HT-29 (cell line): ENCODE measurements at regions not wholly inside any gene's neighbourhood (a gene's known extent, or its start where the extent isn't known, plus 50 kb on each side); places are given as distances from the start of the nearest gene placed in this dataset.
"Not testable (repeated sequence)": the region's sequence is repeated elsewhere in the genome, so short reads cannot be mapped to it uniquely, and the experiment has no call there.

Source experiments
- DNase-seq: peaks from one replicate; pipeline ENCODE4 v3.0.0-alpha.2; 2015; ENCODE audit warnings: low spot score

DNA sequence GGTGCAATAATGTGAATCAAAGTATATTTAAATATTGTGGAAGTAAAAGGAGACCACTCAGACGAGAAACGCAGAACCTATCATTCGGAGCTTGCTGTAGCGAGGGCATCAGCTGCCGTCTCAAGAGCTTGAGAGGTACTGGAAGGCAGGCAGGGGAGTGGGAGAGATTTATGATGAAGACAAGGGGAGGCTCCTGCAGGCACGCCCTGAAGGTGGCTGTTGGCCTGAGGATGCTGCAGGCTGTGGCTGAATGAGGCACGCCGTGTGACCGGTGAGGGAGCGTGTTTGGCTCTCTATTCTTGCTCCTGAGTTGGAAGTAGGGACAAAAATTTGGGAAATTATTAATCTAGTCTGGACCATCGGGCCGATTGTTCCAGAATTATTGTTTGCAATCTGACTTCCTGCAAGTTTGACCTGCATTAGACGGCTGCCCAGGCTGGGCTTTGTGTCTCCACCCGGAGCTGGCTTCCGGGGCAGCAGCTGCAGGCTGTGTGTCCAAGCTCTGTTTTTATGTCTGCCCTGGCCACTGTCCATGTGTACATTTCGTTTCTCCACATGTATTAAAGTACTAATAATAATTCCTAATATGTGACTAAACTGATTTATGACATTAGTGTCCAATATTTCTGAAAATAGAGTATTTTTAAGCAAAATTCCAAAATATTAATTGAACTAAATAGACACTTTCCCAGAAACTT, 91.1 kb upstream of the ANKRD10 start:
- DNase-seq: peak; percentile 78

GRCh38 chr13:111005364-111005763, 90.5 kb upstream of the ANKRD10 start:
- no peak for DNase-seq

DNA sequence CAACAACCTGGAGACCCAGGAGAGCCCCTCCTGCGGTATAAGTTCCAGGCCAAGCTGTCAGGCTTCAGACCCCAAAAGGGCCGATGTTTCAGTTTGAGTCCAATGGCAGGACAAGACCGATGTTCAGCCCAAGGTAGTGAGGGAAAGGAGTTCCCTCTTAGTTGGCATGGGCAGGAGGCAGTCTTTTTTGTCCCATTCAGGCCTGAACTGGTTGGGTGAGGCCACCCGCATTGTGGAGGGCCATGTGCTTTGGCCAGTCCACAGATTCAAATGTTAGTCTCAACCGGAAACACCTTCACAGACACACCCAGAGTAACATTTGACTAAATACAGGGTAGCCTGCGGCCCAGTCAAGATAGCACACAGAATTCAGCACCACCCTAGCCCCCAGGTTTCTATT, 89.6 kb upstream of the ANKRD10 start:
- DNase-seq: no peak

DNA sequence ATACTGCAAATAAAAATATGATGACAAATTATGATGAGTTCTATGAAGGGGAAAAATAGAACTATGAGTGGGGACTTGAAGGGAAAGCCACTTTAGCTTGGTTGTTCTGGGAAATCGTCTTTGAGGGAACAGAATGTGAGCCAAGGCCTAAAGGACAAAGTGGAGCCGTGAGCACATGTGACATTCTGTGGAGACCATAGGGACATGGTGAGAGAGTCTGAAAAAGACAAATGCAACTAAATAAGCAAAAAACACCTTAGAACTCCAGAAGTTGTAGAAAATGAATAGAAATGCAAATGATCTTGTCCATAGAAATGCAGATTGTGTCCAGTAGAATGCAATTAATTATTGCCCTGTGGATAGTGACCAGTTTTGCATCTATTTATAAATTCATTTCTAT, 86.8 kb upstream of the ANKRD10 start:
- no peak for DNase-seq

DNA sequence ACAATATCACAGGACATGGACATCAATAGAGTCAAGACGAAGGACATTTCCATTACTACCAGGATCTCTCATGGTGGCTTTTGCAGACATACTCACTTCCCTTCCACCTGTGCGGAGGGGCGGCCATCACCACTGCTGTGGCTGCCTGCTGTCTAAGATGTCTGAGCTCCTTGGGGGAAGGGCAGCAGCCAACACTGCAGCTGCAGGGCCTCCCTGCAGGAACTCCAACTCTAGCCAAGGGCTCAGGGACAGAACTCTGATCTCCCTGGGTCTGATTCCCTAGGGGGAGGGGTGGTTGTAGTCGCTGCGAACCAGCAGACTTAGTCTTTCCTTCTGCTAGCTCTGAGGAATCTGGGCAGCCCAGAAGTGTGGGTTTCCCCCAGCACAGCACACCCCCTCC, 78.9 kb upstream of the ANKRD10 start:
- DNase-seq: no peak

GRCh38 chr13:110991991-110992508, 77.2 kb upstream of the ANKRD10 start:
- DNase-seq: no peak

DNA sequence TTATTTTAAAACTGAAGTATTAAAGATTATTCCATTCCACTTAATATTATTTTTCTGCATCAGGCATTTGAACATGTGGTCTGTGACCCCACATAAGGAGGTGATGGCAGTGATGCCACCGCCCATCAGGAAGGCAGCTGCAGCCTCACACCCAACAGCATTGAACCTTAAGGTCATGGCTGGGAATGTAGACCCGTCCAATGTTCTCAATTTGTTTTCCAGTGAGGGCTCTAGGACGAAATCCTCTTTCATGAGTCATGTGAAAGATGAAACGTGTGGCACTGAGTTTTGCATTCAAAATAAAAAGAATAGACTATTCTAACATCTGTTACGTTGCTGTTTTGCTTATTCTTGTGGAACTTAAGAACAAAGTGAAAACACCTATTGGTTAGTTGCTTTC, 74.5 kb upstream of the ANKRD10 start:
- no peak for DNase-seq

DNA sequence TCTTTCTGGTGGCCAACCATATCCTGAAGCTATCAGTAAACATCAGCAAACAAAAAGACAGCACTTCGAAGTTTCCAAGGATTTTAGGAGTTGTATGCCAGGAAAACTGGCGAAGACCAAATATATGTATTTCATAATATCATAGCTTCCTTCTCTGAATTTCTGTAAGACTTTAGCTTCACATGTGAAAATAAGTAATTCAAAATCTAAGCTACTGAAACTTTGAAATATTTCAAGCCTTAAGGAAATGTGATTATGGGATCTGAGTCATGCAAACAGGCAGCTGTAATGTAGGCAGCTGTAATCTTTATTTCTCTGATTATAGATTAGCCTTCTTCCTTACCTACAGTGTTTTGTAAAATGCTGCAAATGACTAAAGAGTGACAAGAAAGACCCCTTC, 70.7 kb upstream of the ANKRD10 start:
- peak; percentile 61 for DNase-seq

GRCh38 chr13:110984798-110985197, 69.9 kb upstream of the ANKRD10 start:
- DNase-seq: no peak

DNA sequence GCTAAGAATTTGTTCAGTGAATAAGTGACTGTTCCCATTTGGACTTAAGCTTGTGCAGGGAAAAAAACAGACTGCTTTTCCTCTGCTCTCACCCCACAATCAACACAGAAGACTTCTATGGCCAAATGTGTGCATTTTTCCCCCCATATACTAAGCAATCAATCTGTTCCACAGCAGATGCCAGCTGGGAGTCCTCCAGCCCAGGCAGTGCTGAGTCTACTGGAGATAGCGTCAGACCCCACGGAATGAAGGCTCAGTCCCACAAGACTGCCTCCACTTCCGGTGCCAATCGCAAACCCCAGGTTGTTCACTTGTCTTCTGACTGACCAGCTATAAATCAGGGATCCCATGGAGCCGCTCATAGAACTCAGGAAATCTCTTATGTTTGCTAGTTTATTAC, 69.5 kb upstream of the ANKRD10 start:
- no peak for DNase-seq

GRCh38 chr13:110983241-110983640, 68.4 kb upstream of the ANKRD10 start:
- peak; percentile 41 for DNase-seq

- no peak for DNase-seq
These were observed 66.5 kb upstream of the ANKRD10 start for GRCh38 chr13:110981379-110981778.

- no peak for DNase-seq
These were observed 66.1 kb upstream of the ANKRD10 start for GRCh38 chr13:110980921-110981320.

GRCh38 chr13:110979149-110979548, 64.3 kb upstream of the ANKRD10 start:
- DNase-seq: not testable (repeated sequence)

DNA sequence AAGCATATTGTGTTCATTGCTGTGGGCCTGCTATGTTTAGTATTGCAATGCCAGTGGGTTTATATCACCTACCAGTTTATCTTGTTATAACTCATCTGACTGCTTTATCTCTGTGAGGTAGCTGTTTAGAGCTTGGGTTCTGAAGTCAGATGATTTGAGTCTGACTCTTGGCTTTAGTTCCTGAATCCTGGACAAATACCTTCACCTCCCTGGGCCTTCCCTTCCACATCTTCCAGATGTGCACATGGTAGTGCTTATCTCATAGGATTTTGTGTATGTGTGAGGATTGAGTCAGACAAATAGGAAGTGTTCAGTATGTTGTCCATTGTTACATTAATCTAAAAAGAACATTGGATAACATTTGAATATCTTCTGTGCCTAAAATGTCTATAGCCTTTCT, 63.5 kb upstream of the ANKRD10 start:
- no peak for DNase-seq

DNA sequence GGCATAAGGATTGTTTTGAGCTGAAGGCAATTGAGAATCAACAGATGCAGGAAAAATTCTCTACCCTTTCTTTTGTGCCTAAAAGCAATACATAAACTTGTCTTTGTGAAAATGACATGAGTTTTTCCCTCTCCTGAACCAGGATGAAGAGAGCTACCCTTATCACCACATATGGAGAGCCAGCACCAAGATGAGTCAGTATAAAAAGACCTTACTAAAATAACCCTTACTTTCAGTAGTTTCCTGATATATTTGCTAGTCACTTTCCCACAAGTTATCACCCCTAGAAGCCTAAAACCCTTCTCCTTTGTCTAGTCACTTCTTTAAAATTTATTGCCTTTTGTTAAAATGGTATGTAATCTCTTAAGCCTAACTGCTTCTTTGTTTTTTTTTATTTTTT, 61.9 kb upstream of the ANKRD10 start:
- DNase-seq: no peak

- DNase-seq: no peak
These were observed 58.3 kb upstream of the ANKRD10 start for GRCh38 chr13:110973007-110973700.

DNA sequence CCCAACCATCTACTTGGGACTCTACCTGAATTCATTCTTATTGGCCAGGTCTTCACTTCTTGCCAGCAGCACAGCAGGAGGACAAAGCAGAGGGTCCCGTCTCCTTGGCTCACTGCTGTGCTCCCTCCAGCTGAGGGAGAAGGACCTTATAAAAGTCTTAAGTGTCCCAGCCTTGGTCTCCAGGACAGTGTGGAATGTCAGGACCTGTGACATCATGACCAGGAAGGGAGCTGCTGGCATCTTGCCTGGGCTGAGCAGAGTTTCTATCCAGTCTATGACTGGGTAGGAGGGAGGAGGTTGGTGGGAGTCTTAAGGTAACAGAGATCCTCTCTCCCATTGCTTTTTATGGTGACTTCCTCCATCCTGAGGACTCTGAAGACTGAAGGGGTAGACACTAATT, 56.6 kb upstream of the ANKRD10 start:
- DNase-seq: peak; percentile 76

GRCh38 chr13:110967156-110967855, 52.4 kb upstream of the ANKRD10 start:
- DNase-seq: not testable (repeated sequence)

- DNase-seq: no peak
These were observed 50.9 kb upstream of the ANKRD10 start for GRCh38 chr13:110965755-110966134.

- peak; percentile 98 for DNase-seq
These were observed 50.3 kb upstream of the ANKRD10 start for GRCh38 chr13:110965038-110965754.
